Epithelial cell of proximal tubule (primary cell): ENCODE measurements at regions not wholly inside any gene's neighbourhood (a gene's known extent, or its start where the extent isn't known, plus 50 kb on each side); places are given as distances from the start of the nearest gene placed in this dataset.

ENCODE experiments used
- DNase-seq: peaks from one replicate; pipeline ENCODE4 v3.0.0-alpha.2; 2011; ENCODE audit warnings: low read depth
- H3K4me3 ChIP-seq: 2 replicates; pipeline ENCODE4 v1.5.1; 2011; ENCODE audit warnings: low read depth, mild to moderate bottlenecking, low read length
- CTCF ChIP-seq: conservative IDR thresholded peaks from 2 replicates; pipeline ENCODE4 v1.5.1; 2012; ENCODE audit warnings: low read depth, mild to moderate bottlenecking, low read length

- peak; percentile 27 for DNase-seq
- no peak for TF ChIP-seq CTCF
- H3K4me3 ChIP-seq, result no peak overlapping the region
Observed at GRCh38 chr11:15816260-15816871, 540.0 kb downstream of the SOX6 start.

DNA sequence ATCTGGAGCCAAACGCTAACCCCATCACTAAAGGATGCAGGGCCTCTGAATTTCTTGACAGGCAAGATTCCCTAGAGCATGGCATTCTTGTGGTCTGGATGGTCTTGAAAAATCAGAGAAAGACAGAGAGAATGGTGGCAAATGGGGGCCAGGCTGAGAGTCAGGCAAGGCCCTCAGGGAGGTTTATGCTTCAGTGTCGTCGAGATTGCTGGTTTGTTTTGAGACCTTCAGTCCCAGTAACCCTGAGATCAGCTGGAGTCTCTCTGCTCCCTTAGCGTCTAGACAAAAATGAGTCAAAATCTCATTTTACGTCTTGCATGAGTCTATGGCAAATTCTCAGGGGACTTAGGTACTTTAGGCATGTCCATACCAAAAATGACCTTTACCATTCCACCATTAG is 539.3 kb downstream of the SOX6 start:
- no peak for DNase-seq
- no peak overlapping the region for H3K4me3 ChIP-seq
- no peak for TF ChIP-seq CTCF

DNA sequence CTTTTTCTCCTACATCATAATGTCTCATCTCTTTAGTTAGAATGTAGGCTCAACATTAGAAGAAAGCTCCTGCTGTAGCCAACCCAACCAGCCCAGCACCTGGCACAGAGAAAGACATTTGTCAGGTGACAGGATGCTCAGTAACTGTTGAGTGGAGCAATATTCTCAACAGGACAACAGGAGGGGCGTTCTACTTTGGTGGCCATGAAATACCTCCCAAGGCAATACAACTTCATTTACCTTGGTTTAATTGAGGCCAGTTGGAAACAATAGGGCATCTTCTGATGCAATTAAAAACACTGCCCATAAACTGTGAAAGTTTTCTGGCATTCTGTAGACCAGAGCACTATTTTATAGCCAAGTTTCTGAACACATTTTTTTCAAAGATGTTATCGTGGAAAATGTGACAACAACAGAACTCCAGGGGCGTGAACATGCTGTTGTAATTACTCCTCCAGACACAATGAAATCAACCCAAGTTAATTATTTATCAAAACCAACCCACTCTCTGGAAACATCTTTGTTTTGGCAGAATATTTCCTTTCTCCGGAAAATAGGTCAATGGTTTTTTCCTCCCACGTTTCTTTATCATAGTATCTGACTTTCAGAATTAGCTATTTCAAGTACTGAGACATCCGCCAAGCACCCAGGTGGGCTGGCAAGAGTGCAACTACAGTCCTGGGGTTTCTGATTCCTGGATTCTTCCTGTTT is 538.1 kb downstream of the SOX6 start:
- no peak for TF ChIP-seq CTCF
- peak; percentile 55 for DNase-seq
- no peak overlapping the region for H3K4me3 ChIP-seq

DNA sequence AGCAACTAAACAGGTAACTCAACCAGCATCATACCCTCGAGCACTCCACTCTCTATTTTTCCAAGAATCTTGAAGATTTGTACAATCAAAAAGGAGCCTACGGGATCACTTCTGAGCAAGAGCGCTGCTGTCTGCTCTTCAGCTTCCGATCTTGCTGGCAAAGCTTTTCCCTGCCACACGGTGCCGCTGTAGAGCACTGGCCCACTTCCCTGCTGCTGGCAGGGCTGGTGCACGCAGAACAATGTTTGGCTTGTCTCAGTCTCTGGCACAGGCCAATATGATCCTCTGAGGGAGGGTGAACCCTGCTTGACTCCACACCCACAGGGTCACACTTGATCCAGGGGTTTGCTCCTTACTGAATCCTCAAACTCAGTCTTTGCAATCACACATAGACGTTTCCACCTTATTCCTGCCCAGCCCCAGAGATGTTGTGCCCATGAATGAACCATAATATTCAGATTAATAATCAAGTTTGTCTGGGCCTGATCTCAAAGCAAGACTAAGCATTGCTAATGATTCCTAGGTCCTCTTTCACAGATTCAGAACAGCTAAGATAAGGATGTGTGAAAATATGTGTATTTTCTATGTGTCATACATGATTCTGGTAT is 536.6 kb downstream of the SOX6 start:
- H3K4me3 ChIP-seq, result no peak overlapping the region
- TF ChIP-seq CTCF, result peak; percentile 94
- no peak for DNase-seq

GRCh38 chr11:15821451-15821850 is 534.9 kb downstream of the SOX6 start:
- no peak for TF ChIP-seq CTCF
- no peak overlapping the region for H3K4me3 ChIP-seq
- no peak for DNase-seq

- no peak for DNase-seq
- TF ChIP-seq CTCF, result no peak
- no peak overlapping the region for H3K4me3 ChIP-seq
Observed at GRCh38 chr11:15824060-15824459, 532.3 kb downstream of the SOX6 start.
